WTC11 (cell line): ENCODE measurements at regions not wholly inside any gene's neighbourhood (a gene's known extent, or its start where the extent isn't known, plus 50 kb on each side); places are given as distances from the start of the nearest gene placed in this dataset.

Experiments used
- CBFB ChIP-seq: sonication (generic); formaldehyde crosslinking; IDR thresholded peaks from 2 replicates; pipeline ENCODE4 v1.8.1; 2022; ENCODE audit warnings: mild to moderate bottlenecking, low read depth, missing genetic modification reagents
- ESRRA ChIP-seq: sonication (generic); formaldehyde crosslinking; IDR thresholded peaks from 2 replicates; pipeline ENCODE4 v1.8.1; 2022; ENCODE audit warnings: mild to moderate bottlenecking, missing genetic modification reagents, borderline replicate concordance
- SP1 ChIP-seq: sonication (generic); formaldehyde crosslinking; conservative IDR thresholded peaks from 2 replicates; pipeline ENCODE4 v1.8.1; 2022; ENCODE audit warnings: missing genetic modification reagents
- TEAD4 ChIP-seq: sonication (generic); formaldehyde crosslinking; IDR thresholded peaks from 2 replicates; pipeline ENCODE4 v1.8.0; 2022; ENCODE audit warnings: mild to moderate bottlenecking, missing genetic modification reagents
- ZNF263 ChIP-seq: sonication (generic); formaldehyde crosslinking; IDR thresholded peaks from 2 replicates; pipeline ENCODE4 v1.8.1; 2022; ENCODE audit warnings: low read depth, mild to moderate bottlenecking, moderate library complexity, missing genetic modification reagents
- TF ChIP-seq, protein P1 (sequence below): sonication (generic); formaldehyde crosslinking; conservative IDR thresholded peaks from 2 replicates; pipeline ENCODE4 v1.8.1; 2023; ENCODE audit warnings: mild to moderate bottlenecking, low read depth, missing genetic modification reagents, moderate library complexity
- TF ChIP-seq, protein P2 (sequence below): fragments of 200-600 bp; IDR thresholded peaks from 2 replicates; pipeline ENCODE4 v1.8.0; 2022; ENCODE audit warnings: antibody characterized with exemption
- TF ChIP-seq, protein P3 (sequence below): sonication (generic); formaldehyde crosslinking; IDR thresholded peaks from 2 replicates; pipeline ENCODE4 v1.8.0; 2022; ENCODE audit warnings: mild to moderate bottlenecking, missing genetic modification reagents
- TF ChIP-seq, protein P4 (sequence below): sonication (generic); formaldehyde crosslinking; IDR thresholded peaks from 2 replicates; pipeline ENCODE4 v1.8.0; 2022; ENCODE audit warnings: mild to moderate bottlenecking, missing genetic modification reagents
- TF ChIP-seq, protein P5 (sequence below): sonication (generic); formaldehyde crosslinking; IDR thresholded peaks from 2 replicates; pipeline ENCODE4 v1.8.1; 2022; ENCODE audit warnings: mild to moderate bottlenecking, missing genetic modification reagents, moderate library complexity, borderline replicate concordance
- TF ChIP-seq, protein P6 (sequence below): sonication (generic); formaldehyde crosslinking; conservative IDR thresholded peaks from 2 replicates; pipeline ENCODE4 v1.8.1; 2022; ENCODE audit warnings: mild to moderate bottlenecking, missing genetic modification reagents

DNA sequence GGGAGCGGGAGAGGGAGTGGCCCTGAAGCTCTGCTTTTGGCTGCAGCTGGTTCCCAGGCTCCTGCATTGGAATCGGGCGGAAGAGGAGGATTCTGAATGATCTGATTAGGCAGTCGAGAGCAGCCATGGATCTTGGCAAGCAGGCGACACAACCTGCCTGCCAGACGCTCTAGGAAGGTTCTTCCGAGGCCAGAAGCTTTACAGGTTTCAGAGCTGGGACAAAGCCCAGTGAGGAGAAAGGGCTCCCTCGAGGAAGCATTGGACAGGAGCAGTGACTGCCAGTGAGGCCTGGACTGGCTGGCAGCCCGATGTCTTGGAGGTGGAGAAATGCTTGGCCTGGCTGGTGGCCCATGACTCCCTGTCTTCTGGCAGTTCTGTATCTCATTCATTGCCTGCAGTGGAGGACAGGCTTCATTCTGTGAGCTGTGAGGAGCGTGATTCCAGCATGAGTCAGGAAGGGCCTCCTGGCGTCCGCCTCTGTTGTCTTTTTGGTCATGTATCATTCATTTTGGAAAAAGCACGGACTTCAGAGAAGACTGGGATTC lies 132.7 kb upstream of the IPO9 start:
- TF ChIP-seq, protein P1, sequence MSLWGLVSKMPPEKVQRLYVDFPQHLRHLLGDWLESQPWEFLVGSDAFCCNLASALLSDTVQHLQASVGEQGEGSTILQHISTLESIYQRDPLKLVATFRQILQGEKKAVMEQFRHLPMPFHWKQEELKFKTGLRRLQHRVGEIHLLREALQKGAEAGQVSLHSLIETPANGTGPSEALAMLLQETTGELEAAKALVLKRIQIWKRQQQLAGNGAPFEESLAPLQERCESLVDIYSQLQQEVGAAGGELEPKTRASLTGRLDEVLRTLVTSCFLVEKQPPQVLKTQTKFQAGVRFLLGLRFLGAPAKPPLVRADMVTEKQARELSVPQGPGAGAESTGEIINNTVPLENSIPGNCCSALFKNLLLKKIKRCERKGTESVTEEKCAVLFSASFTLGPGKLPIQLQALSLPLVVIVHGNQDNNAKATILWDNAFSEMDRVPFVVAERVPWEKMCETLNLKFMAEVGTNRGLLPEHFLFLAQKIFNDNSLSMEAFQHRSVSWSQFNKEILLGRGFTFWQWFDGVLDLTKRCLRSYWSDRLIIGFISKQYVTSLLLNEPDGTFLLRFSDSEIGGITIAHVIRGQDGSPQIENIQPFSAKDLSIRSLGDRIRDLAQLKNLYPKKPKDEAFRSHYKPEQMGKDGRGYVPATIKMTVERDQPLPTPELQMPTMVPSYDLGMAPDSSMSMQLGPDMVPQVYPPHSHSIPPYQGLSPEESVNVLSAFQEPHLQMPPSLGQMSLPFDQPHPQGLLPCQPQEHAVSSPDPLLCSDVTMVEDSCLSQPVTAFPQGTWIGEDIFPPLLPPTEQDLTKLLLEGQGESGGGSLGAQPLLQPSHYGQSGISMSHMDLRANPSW (CRISPR knock-in tag): no peak
- TF ChIP-seq, protein P2, sequence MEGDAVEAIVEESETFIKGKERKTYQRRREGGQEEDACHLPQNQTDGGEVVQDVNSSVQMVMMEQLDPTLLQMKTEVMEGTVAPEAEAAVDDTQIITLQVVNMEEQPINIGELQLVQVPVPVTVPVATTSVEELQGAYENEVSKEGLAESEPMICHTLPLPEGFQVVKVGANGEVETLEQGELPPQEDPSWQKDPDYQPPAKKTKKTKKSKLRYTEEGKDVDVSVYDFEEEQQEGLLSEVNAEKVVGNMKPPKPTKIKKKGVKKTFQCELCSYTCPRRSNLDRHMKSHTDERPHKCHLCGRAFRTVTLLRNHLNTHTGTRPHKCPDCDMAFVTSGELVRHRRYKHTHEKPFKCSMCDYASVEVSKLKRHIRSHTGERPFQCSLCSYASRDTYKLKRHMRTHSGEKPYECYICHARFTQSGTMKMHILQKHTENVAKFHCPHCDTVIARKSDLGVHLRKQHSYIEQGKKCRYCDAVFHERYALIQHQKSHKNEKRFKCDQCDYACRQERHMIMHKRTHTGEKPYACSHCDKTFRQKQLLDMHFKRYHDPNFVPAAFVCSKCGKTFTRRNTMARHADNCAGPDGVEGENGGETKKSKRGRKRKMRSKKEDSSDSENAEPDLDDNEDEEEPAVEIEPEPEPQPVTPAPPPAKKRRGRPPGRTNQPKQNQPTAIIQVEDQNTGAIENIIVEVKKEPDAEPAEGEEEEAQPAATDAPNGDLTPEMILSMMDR: no peak
- TF ChIP-seq ESRRA (CRISPR knock-in tag): no peak
- no peak for TF ChIP-seq TEAD4 (CRISPR knock-in tag)
- no peak for TF ChIP-seq ZNF263 (CRISPR knock-in tag)
- no peak for TF ChIP-seq SP1
- TF ChIP-seq, protein P3, sequence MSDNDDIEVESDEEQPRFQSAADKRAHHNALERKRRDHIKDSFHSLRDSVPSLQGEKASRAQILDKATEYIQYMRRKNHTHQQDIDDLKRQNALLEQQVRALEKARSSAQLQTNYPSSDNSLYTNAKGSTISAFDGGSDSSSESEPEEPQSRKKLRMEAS (CRISPR knock-in tag): no peak
- TF ChIP-seq, protein P4, sequence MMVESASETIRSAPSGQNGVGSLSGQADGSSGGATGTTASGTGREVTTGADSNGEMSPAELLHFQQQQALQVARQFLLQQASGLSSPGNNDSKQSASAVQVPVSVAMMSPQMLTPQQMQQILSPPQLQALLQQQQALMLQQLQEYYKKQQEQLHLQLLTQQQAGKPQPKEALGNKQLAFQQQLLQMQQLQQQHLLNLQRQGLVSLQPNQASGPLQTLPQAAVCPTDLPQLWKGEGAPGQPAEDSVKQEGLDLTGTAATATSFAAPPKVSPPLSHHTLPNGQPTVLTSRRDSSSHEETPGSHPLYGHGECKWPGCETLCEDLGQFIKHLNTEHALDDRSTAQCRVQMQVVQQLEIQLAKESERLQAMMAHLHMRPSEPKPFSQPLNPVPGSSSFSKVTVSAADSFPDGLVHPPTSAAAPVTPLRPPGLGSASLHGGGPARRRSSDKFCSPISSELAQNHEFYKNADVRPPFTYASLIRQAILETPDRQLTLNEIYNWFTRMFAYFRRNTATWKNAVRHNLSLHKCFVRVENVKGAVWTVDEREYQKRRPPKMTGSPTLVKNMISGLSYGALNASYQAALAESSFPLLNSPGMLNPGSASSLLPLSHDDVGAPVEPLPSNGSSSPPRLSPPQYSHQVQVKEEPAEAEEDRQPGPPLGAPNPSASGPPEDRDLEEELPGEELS (CRISPR knock-in tag): no peak
- TF ChIP-seq CBFB (CRISPR knock-in tag): no peak
- TF ChIP-seq, protein P5, sequence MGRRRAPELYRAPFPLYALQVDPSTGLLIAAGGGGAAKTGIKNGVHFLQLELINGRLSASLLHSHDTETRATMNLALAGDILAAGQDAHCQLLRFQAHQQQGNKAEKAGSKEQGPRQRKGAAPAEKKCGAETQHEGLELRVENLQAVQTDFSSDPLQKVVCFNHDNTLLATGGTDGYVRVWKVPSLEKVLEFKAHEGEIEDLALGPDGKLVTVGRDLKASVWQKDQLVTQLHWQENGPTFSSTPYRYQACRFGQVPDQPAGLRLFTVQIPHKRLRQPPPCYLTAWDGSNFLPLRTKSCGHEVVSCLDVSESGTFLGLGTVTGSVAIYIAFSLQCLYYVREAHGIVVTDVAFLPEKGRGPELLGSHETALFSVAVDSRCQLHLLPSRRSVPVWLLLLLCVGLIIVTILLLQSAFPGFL (CRISPR knock-in tag): no peak
- TF ChIP-seq, protein P6, sequence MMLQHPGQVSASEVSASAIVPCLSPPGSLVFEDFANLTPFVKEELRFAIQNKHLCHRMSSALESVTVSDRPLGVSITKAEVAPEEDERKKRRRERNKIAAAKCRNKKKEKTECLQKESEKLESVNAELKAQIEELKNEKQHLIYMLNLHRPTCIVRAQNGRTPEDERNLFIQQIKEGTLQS (CRISPR knock-in tag): no peak
